Stomach (tissue), 8 donors: ENCODE measurements at regions not wholly inside any gene's neighbourhood (a gene's known extent, or its start where the extent isn't known, plus 50 kb on each side); places are given as distances from the start of the nearest gene placed in this dataset.

Source experiments
- DNase-seq, 2 donors: peaks; one replicate each; pipeline versions ENCODE4 v3.0.0 to v3.0.0-alpha.2; 2013 to 2019
- H3K27ac ChIP-seq, 5 donors: fragments of 200-600 bp in 4 of 5; sonication (generic) in 4 of 5; one replicate each; pipeline ENCODE4 v1.5.1; 2013 to 2019; ENCODE audit warnings: mild to moderate bottlenecking in 1 of 5, moderate library complexity in 1 of 5
- H3K27me3 ChIP-seq, 3 donors: fragments of 200-600 bp; sonication (generic); one replicate each; pipeline ENCODE4 v1.5.1; 2017 to 2019; ENCODE audit warnings: mixed run types in 1 of 3
- H3K36me3 ChIP-seq, 4 donors: fragments of 200-600 bp; sonication (generic); 1 replicate in 3 of 4; 2 replicates in 1 of 4; pipeline ENCODE4 v1.5.1; 2016 to 2019
- H3K4me1 ChIP-seq, 4 donors: fragments of 200-600 bp; sonication (generic); one replicate each; pipeline ENCODE4 v1.5.1; 2016 to 2019
- H3K4me3 ChIP-seq, 4 donors: fragments of 200-600 bp; sonication (generic) in 3 of 4; one replicate each; pipeline ENCODE4 v1.5.1; 2016 to 2019; ENCODE audit warnings: mild to moderate bottlenecking in 1 of 4
- H3K9me3 ChIP-seq, 4 donors: fragments of 200-600 bp; sonication (generic); one replicate each; pipeline ENCODE4 v1.5.1; 2016 to 2019
- CTCF ChIP-seq, 7 experiments: fragments of 450-650 bp in 4 of 7; fragments of 200-600 bp in 3 of 7; sonication (generic) in 3 of 7; IDR thresholded peaks; one replicate each; pipeline ENCODE4 v1.5.1; 2016 to 2019; ENCODE audit warnings: antibody characterized with exemption in 7 of 7, control low read depth in 2 of 7, mild to moderate bottlenecking in 1 of 7
- EP300 ChIP-seq: sonication (generic); formaldehyde crosslinking; IDR thresholded peaks from one replicate; pipeline ENCODE4 v1.6.1; 2017; ENCODE audit warnings: antibody characterized with exemption
- POLR2A ChIP-seq, 4 donors: fragments of 450-650 bp; IDR thresholded peaks; one replicate each; pipeline ENCODE4 v1.6.1; 2016; ENCODE audit warnings: antibody characterized with exemption in 4 of 4, control low read depth in 2 of 4, mild to moderate bottlenecking in 1 of 4, moderate library complexity in 1 of 4
- POLR2AphosphoS5 ChIP-seq, 3 donors: sonication (generic); formaldehyde crosslinking; IDR thresholded peaks; one replicate each; pipeline ENCODE4 v1.6.1; 2016; ENCODE audit warnings: antibody characterized with exemption in 3 of 3
- WGBS, 5 donors: extraction: QIAGEN DNeasy Blood & Tissue Kit in 3 of 5; methylation state at CpG; one replicate each; pipeline versions ENCODE4 v1.1.5 to v1.1.7; 2013 to 2018; 5-methylcytosine and 5-hydroxymethylcytosine counted together
- intact Hi-C: fragments of 100-400 bp; cut with DNase I; formaldehyde crosslinking; loops from one replicate; pipeline ENCODE4 v1.15.1; 2023; ENCODE audit warnings: low total_unique reads
- donor health status: healthy with polysubstance abuse.
- donor health status: Bipolar disorder and iron deficiency.
- donor health status: healthy.

- 57 to 100% (median 57%) methylated on average over 1 to 6 of the region's 6 CpGs for WGBS, 5 donors
- no peaks in the 10 kb centered on the region for H3K36me3 ChIP-seq
- no peaks in the 10 kb centered on the region for H3K9me3 ChIP-seq
- intact Hi-C loops, result no loop called here
- TF ChIP-seq EP300 (no peak), POLR2A (IDR thresholded peaks at IDR 0.05) (no peak), CTCF (IDR thresholded peaks at IDR 0.05) (no peak), POLR2AphosphoS5 (IDR thresholded peaks at IDR 0.05) (no peak)
- no peak for DNase-seq
- peaks cover 0 to 22% (median 0%) of the 10 kb centered on the region in 3 donors for H3K27me3 ChIP-seq
- H3K4me3 ChIP-seq, result no peak overlapping the region
- H3K4me1 ChIP-seq, result peaks cover 22 to 37% (median 25%) of the 10 kb centered on the region in 4 donors
- H3K27ac ChIP-seq, result peak overlapping the region in 2 of 5 donors; percentile 11 to 24
These were observed 119.7 kb downstream of the INHBB start for GRCh38 chr2:120465701-120465988.

- peak; percentile 38 to 86 for DNase-seq
- Histone ChIP-seq H3K27me3 (peaks cover 0 to 22% (median 0%) of the 10 kb centered on the region in 3 donors), H3K4me3 (no peak overlapping the region), H3K4me1 (peaks cover 27 to 42% (median 30%) of the 10 kb centered on the region in 4 donors), H3K27ac (peak overlapping the region in 3 of 5 donors; percentile 9 to 24 (median 11)), H3K36me3 (no peaks in the 10 kb centered on the region), H3K9me3 (no peaks in the 10 kb centered on the region)
- 20 to 54% (median 33%) methylated on average over 25 of the region's 25 CpGs for WGBS, 5 donors
- TF ChIP-seq CTCF (IDR thresholded peaks at IDR 0.05), result no peak
- no peak for TF ChIP-seq POLR2A (IDR thresholded peaks at IDR 0.05)
- no peak for TF ChIP-seq EP300
- no peak for TF ChIP-seq POLR2AphosphoS5 (IDR thresholded peaks at IDR 0.05)
- intact Hi-C loops, result no loop called here
These were observed 120.2 kb downstream of the INHBB start for GRCh38 chr2:120465989-120466703.

GRCh38 chr2:120466704-120467054 is 120.7 kb downstream of the INHBB start:
- 85 to 92% (median 91%) methylated on average over 2 of the region's 2 CpGs for WGBS, 5 donors
- no peak overlapping the region for H3K4me3 ChIP-seq
- intact Hi-C loops, result no loop called here
- no peaks in the 10 kb centered on the region for H3K36me3 ChIP-seq
- H3K4me1 ChIP-seq, result peaks cover 31 to 46% (median 34%) of the 10 kb centered on the region in 4 donors
- peaks cover 0 to 22% (median 0%) of the 10 kb centered on the region in 3 donors for H3K27me3 ChIP-seq
- TF ChIP-seq POLR2AphosphoS5 (IDR thresholded peaks at IDR 0.05), result no peak
- TF ChIP-seq POLR2A (IDR thresholded peaks at IDR 0.05), result no peak
- TF ChIP-seq CTCF (IDR thresholded peaks at IDR 0.05), result no peak
- no peak for TF ChIP-seq EP300
- H3K9me3 ChIP-seq, result no peaks in the 10 kb centered on the region
- DNase-seq, result no peak
- peak overlapping the region in 1 of 5 donors; percentile 9 for H3K27ac ChIP-seq

- Histone ChIP-seq H3K9me3 (peaks cover 0 to 3% (median 0%) of the 10 kb centered on the region in 4 donors), H3K27ac (no peak overlapping the region), H3K4me3 (no peak overlapping the region), H3K27me3 (peaks cover 0 to 17% (median 0%) of the 10 kb centered on the region in 3 donors), H3K36me3 (no peaks in the 10 kb centered on the region), H3K4me1 (peaks cover 37 to 55% (median 39%) of the 10 kb centered on the region in 4 donors)
- no peak for DNase-seq
- no peak for TF ChIP-seq POLR2AphosphoS5 (IDR thresholded peaks at IDR 0.05)
- TF ChIP-seq EP300, result no peak
- intact Hi-C loops, result no loop called here
- 88 to 95% (median 94%) methylated on average over 6 of the region's 6 CpGs for WGBS, 5 donors
These were observed 122.2 kb downstream of the INHBB start for GRCh38 chr2:120468136-120468535.

GRCh38 chr2:120469426-120469825 is 123.5 kb downstream of the INHBB start:
- 53 to 63% (median 58%) methylated on average over 2 of the region's 2 CpGs for WGBS, 5 donors
- intact Hi-C loops, result no loop called here
- no peaks in the 10 kb centered on the region for H3K36me3 ChIP-seq
- H3K4me1 ChIP-seq, result peaks cover 48 to 67% (median 51%) of the 10 kb centered on the region in 4 donors
- H3K27me3 ChIP-seq, result peaks cover 0 to 5% (median 0%) of the 10 kb centered on the region in 3 donors
- peak overlapping the region; percentile 54 to 84 (median 82) for H3K27ac ChIP-seq
- TF ChIP-seq POLR2A (IDR thresholded peaks at IDR 0.05) (no peak), CTCF (IDR thresholded peaks at IDR 0.05) (no peak), EP300 (no peak), POLR2AphosphoS5 (IDR thresholded peaks at IDR 0.05) (no peak)
- DNase-seq, result no peak
- H3K9me3 ChIP-seq, result peaks cover 0 to 3% (median 0%) of the 10 kb centered on the region in 4 donors
- no peak overlapping the region for H3K4me3 ChIP-seq
